Activated CD4-positive, CD25-positive, alpha-beta regulatory T cell (primary cell): ENCODE measurements at regions not wholly inside any gene's neighbourhood (a gene's known extent, or its start where the extent isn't known, plus 50 kb on each side); places are given as distances from the start of the nearest gene placed in this dataset.
"Not testable (repeated sequence)": the region's sequence is repeated elsewhere in the genome, so short reads cannot be mapped to it uniquely, and the experiment has no call there.

Experiments used
- DNase-seq, 4 experiments: peaks; one replicate each; lab custom pipeline; 2025; lab: John Stamatoyannopoulos, UW

GRCh38 chr6:30832864-30833263 is 51.5 kb upstream of the DDR1 start:
- DNase-seq: no peak

- DNase-seq: no peak
Measured at GRCh38 chr6:30830438-30830837, 53.9 kb upstream of the DDR1 start.

- DNase-seq: no peak
Measured at GRCh38 chr6:30829639-30830255, 54.6 kb upstream of the DDR1 start.

GRCh38 chr6:30829033-30829432 is 55.3 kb upstream of the DDR1 start:
- no peak for DNase-seq

- DNase-seq: peak; percentile 63 to 77 (median 70)
Measured at GRCh38 chr6:30828027-30828962, 56.0 kb upstream of the DDR1 start.

- no peak for DNase-seq
Measured at GRCh38 chr6:30826961-30827342, 57.4 kb upstream of the DDR1 start.

- DNase-seq: no peak
Measured at GRCh38 chr6:30824698-30825097, 59.6 kb upstream of the DDR1 start.

GRCh38 chr6:30823534-30823865 is 60.8 kb upstream of the DDR1 start:
- DNase-seq: no peak

- no peak for DNase-seq
Measured at GRCh38 chr6:30821862-30822784, 62.2 kb upstream of the DDR1 start.

GRCh38 chr6:30820193-30820592 is 64.1 kb upstream of the DDR1 start:
- DNase-seq: no peak

- peak in 1 of 4 experiments; percentile 33 for DNase-seq
Measured at GRCh38 chr6:30819297-30819917, 64.9 kb upstream of the DDR1 start.

- DNase-seq: no peak
Measured at GRCh38 chr6:30818391-30818841, 65.9 kb upstream of the DDR1 start.

- no peak for DNase-seq
Measured at GRCh38 chr6:30816791-30817739, 67.3 kb upstream of the DDR1 start.

GRCh38 chr6:30816296-30816695 is 68.0 kb upstream of the DDR1 start:
- not testable (repeated sequence) for DNase-seq

GRCh38 chr6:30815041-30815742 is 69.1 kb upstream of the DDR1 start:
- DNase-seq: not testable (repeated sequence)

- DNase-seq: peak in 3 of 4 experiments; percentile 18 to 19 (median 18)
Measured at GRCh38 chr6:30814146-30815040, 69.9 kb upstream of the DDR1 start.

GRCh38 chr6:30813631-30814145 is 69.3 kb upstream of the IER3 start:
- no peak for DNase-seq

- peak in 2 of 4 experiments; percentile 39 to 51 for DNase-seq
Measured at GRCh38 chr6:30810813-30811339, 66.5 kb upstream of the IER3 start.
